Liver (tissue), 8 donors: ENCODE measurements at regions not wholly inside any gene's neighbourhood (a gene's known extent, or its start where the extent isn't known, plus 50 kb on each side); places are given as distances from the start of the nearest gene placed in this dataset.

ENCODE experiments used
- DNase-seq: peaks from one replicate; pipeline ENCODE4 v3.0.0-alpha.2; 2017; ENCODE audit warnings: low spot score
- H3K27ac ChIP-seq, 2 donors: one replicate each; pipeline ENCODE4 v1.7.0; 2013; ENCODE audit warnings: inconsistent platforms in 2 of 2, low read length in 2 of 2, control low read depth in 1 of 2, low read depth in 1 of 2, mild to moderate bottlenecking in 1 of 2
- H3K27me3 ChIP-seq, 4 donors: one replicate each; pipeline versions ENCODE4 v1.6.1 to v1.7.0; 2013; ENCODE audit warnings: low read length in 3 of 4, inconsistent platforms in 1 of 4, mild to moderate bottlenecking in 1 of 4, moderate library complexity in 1 of 4; ENCODE audit not compliant: control insufficient read depth in 4 of 4, insufficient read depth in 4 of 4
- H3K36me3 ChIP-seq, 4 donors: one replicate each; pipeline versions ENCODE4 v1.6.1 to v1.7.0; 2013; ENCODE audit warnings: low read length in 3 of 4, mild to moderate bottlenecking in 3 of 4, low read depth in 1 of 4, moderate library complexity in 1 of 4; ENCODE audit not compliant: control insufficient read depth in 4 of 4, insufficient read depth in 3 of 4
- H3K4me1 ChIP-seq, 4 donors: one replicate each; pipeline versions ENCODE4 v1.6.1 to v1.7.0; 2013; ENCODE audit warnings: low read length in 3 of 4, mild to moderate bottlenecking in 3 of 4, moderate library complexity in 1 of 4; ENCODE audit not compliant: control insufficient read depth in 4 of 4, insufficient read depth in 4 of 4
- H3K4me3 ChIP-seq, 3 donors: one replicate each; pipeline versions ENCODE4 v1.6.1 to v1.7.0; 2013; ENCODE audit warnings: low read length in 3 of 3, control low read depth in 1 of 3, low read depth in 1 of 3, mild to moderate bottlenecking in 1 of 3
- H3K9ac ChIP-seq, 2 donors: one replicate each; pipeline ENCODE4 v1.7.0; 2013; ENCODE audit warnings: low read length in 2 of 2, mild to moderate bottlenecking in 2 of 2, moderate library complexity in 2 of 2, control low read depth in 1 of 2, low read depth in 1 of 2
- H3K9me3 ChIP-seq, 4 donors: one replicate each; pipeline versions ENCODE4 v1.6.1 to v1.7.0; 2013; ENCODE audit warnings: low read length in 3 of 4; ENCODE audit not compliant: control insufficient read depth in 4 of 4
- EGR1 ChIP-seq, 2 donors: IDR thresholded peaks; 2 replicates each; pipeline ENCODE4 v1.6.1; 2016 to 2018; ENCODE audit warnings: antibody characterized with exemption in 2 of 2, low read depth in 2 of 2
- FOXA1 ChIP-seq: IDR thresholded peaks from 2 replicates; pipeline ENCODE4 v1.6.1; 2016; ENCODE audit warnings: antibody characterized with exemption
- FOXA2 ChIP-seq: IDR thresholded peaks from 2 replicates; pipeline ENCODE4 v1.6.1; 2016; ENCODE audit warnings: antibody characterized with exemption
- GABPA ChIP-seq, 2 donors: IDR thresholded peaks in 1 of 2; conservative IDR thresholded peaks in 1 of 2; 2 replicates each; pipeline ENCODE4 v1.6.1; 2016; ENCODE audit warnings: antibody characterized with exemption in 2 of 2, mild to moderate bottlenecking in 1 of 2, moderate library complexity in 1 of 2
- HNF4A ChIP-seq, 2 donors: conservative IDR thresholded peaks; 2 replicates each; pipeline ENCODE4 v1.6.1; 2016; ENCODE audit warnings: antibody characterized with exemption in 2 of 2, mild to moderate bottlenecking in 2 of 2
- HNF4G ChIP-seq: IDR thresholded peaks from 2 replicates; pipeline ENCODE4 v1.6.1; 2016; ENCODE audit warnings: antibody characterized with exemption
- NR2F2 ChIP-seq: IDR thresholded peaks from 2 replicates; pipeline ENCODE4 v1.6.1; 2016; ENCODE audit warnings: antibody characterized with exemption
- RAD21 ChIP-seq, 2 donors: IDR thresholded peaks; 2 replicates each; pipeline ENCODE4 v1.6.1; 2016; ENCODE audit warnings: antibody characterized with exemption in 2 of 2, mild to moderate bottlenecking in 2 of 2
- RXRA ChIP-seq, 2 donors: IDR thresholded peaks; 2 replicates each; pipeline ENCODE4 v1.6.1; 2017 to 2018; ENCODE audit warnings: antibody characterized with exemption in 2 of 2, mild to moderate bottlenecking in 1 of 2
- SP1 ChIP-seq: IDR thresholded peaks from 2 replicates; pipeline ENCODE4 v1.6.1; 2018; ENCODE audit warnings: antibody characterized with exemption, mild to moderate bottlenecking
- TAF1 ChIP-seq: conservative IDR thresholded peaks from 2 replicates; pipeline ENCODE4 v1.6.1; 2016; ENCODE audit warnings: antibody characterized with exemption, mild to moderate bottlenecking
- YY1 ChIP-seq: IDR thresholded peaks from 2 replicates; pipeline ENCODE4 v1.6.1; 2016; ENCODE audit warnings: antibody characterized with exemption, mild to moderate bottlenecking
- WGBS: extraction: QIAGEN DNeasy Blood & Tissue Kit; methylation state at CpG from one replicate; pipeline ENCODE4 v1.1.7; 2013; 5-methylcytosine and 5-hydroxymethylcytosine counted together
- TF ChIP-seq, protein P1 (sequence below): fragments of 150-350 bp; IDR thresholded peaks from 2 replicates; pipeline ENCODE4 v1.5.1; 2017; ENCODE audit warnings: improper control_type of control experiment, low read depth, low read length; ENCODE audit not compliant: missing input control
- TF ChIP-seq, protein P2 (sequence below): IDR thresholded peaks from 2 replicates; pipeline ENCODE4 v1.6.1; 2016; ENCODE audit warnings: antibody characterized with exemption
- TF ChIP-seq, protein P3 (sequence below): IDR thresholded peaks from 2 replicates; pipeline ENCODE4 v1.6.1; 2016; ENCODE audit warnings: antibody characterized with exemption
- TF ChIP-seq, protein P4 (sequence below): IDR thresholded peaks from 2 replicates; pipeline ENCODE4 v1.6.1; 2016; ENCODE audit warnings: antibody characterized with exemption
- TF ChIP-seq, protein P5 (sequence below): IDR thresholded peaks from 2 replicates; pipeline ENCODE4 v1.6.1; 2016; ENCODE audit warnings: antibody characterized with exemption, mild to moderate bottlenecking
- donor health status: healthy.
- donor health status: healthy.
- donor health status: healthy.
- donor health status: healthy.
- donor health status: healthy.

DNA sequence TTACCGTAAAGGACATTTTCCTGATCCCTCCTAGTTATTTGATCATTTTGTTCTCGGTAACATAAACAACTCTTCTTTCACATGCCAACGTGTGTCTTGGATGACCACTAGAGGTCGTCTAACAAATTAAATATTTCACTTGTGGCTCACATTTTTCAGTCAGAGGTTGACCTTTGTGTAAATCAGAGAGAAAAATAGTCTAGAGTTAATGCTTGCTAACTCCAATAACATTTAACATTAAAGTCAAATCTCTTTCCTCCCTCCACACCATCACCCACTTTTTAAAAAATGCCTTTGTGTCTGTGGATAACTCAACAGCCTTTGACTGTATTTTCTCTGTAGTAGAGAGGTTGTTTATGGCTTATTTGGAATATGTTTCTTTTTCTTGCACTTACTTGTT lies 220.5 kb upstream of the B3GALT2 start:
- Histone ChIP-seq H3K9me3 (no peaks in the 10 kb centered on the region), H3K27me3 (no peaks in the 10 kb centered on the region), H3K4me1 (peaks cover 0 to 7% (median 2%) of the 10 kb centered on the region in 4 donors), H3K9ac (no peak overlapping the region), H3K36me3 (no peaks in the 10 kb centered on the region), H3K4me3 (no peak overlapping the region), H3K27ac (no peak overlapping the region)
- 2% methylated on average over 4 of the region's 4 CpGs for WGBS
- no peak for DNase-seq
- TF ChIP-seq HNF4A (conservative IDR thresholded peaks at IDR 0.05) (no peak), RAD21 (IDR thresholded peaks at IDR 0.05) (peak; percentile 85 to 89), RXRA (IDR thresholded peaks at IDR 0.05) (peak in 1 of 2 donors; percentile 35), NR2F2 (peak; percentile 77)
- TF ChIP-seq, protein P1, sequence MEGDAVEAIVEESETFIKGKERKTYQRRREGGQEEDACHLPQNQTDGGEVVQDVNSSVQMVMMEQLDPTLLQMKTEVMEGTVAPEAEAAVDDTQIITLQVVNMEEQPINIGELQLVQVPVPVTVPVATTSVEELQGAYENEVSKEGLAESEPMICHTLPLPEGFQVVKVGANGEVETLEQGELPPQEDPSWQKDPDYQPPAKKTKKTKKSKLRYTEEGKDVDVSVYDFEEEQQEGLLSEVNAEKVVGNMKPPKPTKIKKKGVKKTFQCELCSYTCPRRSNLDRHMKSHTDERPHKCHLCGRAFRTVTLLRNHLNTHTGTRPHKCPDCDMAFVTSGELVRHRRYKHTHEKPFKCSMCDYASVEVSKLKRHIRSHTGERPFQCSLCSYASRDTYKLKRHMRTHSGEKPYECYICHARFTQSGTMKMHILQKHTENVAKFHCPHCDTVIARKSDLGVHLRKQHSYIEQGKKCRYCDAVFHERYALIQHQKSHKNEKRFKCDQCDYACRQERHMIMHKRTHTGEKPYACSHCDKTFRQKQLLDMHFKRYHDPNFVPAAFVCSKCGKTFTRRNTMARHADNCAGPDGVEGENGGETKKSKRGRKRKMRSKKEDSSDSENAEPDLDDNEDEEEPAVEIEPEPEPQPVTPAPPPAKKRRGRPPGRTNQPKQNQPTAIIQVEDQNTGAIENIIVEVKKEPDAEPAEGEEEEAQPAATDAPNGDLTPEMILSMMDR = peak; percentile 81

DNA sequence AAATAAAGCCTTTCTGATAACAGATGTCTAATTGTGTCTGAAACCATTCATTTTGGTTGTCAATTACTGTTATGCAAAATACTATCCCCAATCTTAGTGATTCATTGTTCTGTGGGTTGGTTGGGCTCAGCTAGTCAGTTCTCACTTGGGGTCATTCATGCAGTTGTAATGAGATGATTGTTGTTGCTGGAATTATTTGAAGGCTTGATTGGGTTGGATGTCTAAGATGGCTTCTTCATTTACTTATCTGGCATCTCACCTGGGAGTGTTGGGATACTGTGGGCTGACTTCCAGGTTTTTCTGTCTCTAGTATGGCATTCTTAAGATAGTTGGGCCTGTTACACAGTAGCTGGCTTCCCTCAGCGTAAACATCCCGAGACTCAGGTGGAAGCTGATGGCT lies 217.8 kb upstream of the B3GALT2 start:
- TF ChIP-seq EGR1 (IDR thresholded peaks at IDR 0.05; ENCODE audit: low read depth in 2 of 2) = no peak
- TF ChIP-seq SP1 = no peak
- TF ChIP-seq TAF1 = no peak
- TF ChIP-seq, protein P2, sequence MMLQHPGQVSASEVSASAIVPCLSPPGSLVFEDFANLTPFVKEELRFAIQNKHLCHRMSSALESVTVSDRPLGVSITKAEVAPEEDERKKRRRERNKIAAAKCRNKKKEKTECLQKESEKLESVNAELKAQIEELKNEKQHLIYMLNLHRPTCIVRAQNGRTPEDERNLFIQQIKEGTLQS = no peak
- TF ChIP-seq RAD21 (IDR thresholded peaks at IDR 0.05) = no peak
- TF ChIP-seq, protein P3, sequence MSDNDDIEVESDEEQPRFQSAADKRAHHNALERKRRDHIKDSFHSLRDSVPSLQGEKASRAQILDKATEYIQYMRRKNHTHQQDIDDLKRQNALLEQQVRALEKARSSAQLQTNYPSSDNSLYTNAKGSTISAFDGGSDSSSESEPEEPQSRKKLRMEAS = no peak
- no peaks in the 10 kb centered on the region for H3K27me3 ChIP-seq
- no peak for DNase-seq
- H3K9ac ChIP-seq = no peak overlapping the region
- peaks cover 0 to 7% (median 2%) of the 10 kb centered on the region in 4 donors for H3K4me1 ChIP-seq
- 99% methylated on average over 2 of the region's 2 CpGs for WGBS
- H3K36me3 ChIP-seq = no peaks in the 10 kb centered on the region
- no peak overlapping the region for H3K27ac ChIP-seq
- H3K4me3 ChIP-seq = no peak overlapping the region
- H3K9me3 ChIP-seq = no peaks in the 10 kb centered on the region

DNA sequence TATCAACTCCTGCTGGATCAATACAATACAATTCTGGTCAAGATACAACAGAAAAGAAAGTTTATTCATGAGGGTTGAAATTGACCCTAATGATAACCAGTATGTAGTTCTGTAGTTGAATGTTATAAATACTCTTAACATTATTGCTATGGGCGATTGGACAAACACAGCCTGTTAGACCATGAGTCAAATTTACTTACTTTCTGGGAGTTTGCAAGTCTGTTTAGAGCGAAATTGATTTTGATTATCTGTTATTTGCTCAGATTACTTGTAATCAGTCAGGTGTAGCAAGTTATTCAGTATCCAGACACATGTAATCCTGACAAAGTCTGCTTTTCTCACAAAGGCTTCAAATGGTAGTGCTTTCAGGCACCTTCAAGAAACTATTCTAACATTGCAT lies 216.6 kb upstream of the B3GALT2 start:
- DNase-seq = no peak
- Histone ChIP-seq H3K27me3 (no peaks in the 10 kb centered on the region), H3K27ac (no peak overlapping the region), H3K36me3 (no peaks in the 10 kb centered on the region), H3K4me1 (peaks cover 0 to 7% (median 2%) of the 10 kb centered on the region in 4 donors), H3K4me3 (no peak overlapping the region), H3K9me3 (no peaks in the 10 kb centered on the region), H3K9ac (no peak overlapping the region)
- TF ChIP-seq FOXA2 (no peak), HNF4A (conservative IDR thresholded peaks at IDR 0.05) (peak; percentile 14 to 17), RAD21 (IDR thresholded peaks at IDR 0.05) (peak in 1 of 2 donors; percentile 9)
- WGBS = 37% methylated on average over 2 of the region's 2 CpGs

DNA sequence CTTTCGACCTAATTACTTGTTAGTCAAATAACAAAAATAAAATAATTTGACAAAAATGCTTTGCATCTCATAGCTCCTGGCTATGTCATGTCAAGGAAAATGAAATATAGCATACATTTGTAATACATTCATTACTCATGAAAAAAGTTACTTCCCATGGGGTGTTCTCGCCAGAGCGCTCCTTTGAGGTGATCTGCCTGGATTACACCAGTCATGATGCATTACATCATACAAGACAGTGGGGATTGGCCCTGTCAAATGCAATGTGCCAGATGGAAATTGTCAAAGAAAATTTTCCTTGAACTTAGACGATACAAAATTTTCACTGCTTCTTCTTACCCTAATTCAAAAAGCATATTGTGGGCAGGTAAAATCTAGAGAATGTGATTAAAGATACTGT lies 215.6 kb upstream of the B3GALT2 start:
- 95% methylated on average over 4 of the region's 4 CpGs for WGBS
- H3K9ac ChIP-seq = no peak overlapping the region
- H3K4me3 ChIP-seq = no peak overlapping the region
- H3K9me3 ChIP-seq = no peaks in the 10 kb centered on the region
- no peak overlapping the region for H3K27ac ChIP-seq
- DNase-seq = no peak
- H3K36me3 ChIP-seq = no peaks in the 10 kb centered on the region
- no peaks in the 10 kb centered on the region for H3K27me3 ChIP-seq
- peaks cover 0 to 7% (median 2%) of the 10 kb centered on the region in 4 donors for H3K4me1 ChIP-seq
- TF ChIP-seq, protein P4, sequence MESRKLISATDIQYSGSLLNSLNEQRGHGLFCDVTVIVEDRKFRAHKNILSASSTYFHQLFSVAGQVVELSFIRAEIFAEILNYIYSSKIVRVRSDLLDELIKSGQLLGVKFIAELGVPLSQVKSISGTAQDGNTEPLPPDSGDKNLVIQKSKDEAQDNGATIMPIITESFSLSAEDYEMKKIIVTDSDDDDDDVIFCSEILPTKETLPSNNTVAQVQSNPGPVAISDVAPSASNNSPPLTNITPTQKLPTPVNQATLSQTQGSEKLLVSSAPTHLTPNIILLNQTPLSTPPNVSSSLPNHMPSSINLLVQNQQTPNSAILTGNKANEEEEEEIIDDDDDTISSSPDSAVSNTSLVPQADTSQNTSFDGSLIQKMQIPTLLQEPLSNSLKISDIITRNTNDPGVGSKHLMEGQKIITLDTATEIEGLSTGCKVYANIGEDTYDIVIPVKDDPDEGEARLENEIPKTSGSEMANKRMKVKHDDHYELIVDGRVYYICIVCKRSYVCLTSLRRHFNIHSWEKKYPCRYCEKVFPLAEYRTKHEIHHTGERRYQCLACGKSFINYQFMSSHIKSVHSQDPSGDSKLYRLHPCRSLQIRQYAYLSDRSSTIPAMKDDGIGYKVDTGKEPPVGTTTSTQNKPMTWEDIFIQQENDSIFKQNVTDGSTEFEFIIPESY = no peak
- TF ChIP-seq YY1 = no peak
- TF ChIP-seq HNF4G = no peak
- TF ChIP-seq GABPA (IDR thresholded peaks at IDR 0.05 in 1 of 2, conservative IDR thresholded peaks at IDR 0.05 in 1 of 2) = no peak
- TF ChIP-seq SP1 = no peak
- no peak for TF ChIP-seq FOXA1
- TF ChIP-seq, protein P2 = no peak
- TF ChIP-seq, protein P5, sequence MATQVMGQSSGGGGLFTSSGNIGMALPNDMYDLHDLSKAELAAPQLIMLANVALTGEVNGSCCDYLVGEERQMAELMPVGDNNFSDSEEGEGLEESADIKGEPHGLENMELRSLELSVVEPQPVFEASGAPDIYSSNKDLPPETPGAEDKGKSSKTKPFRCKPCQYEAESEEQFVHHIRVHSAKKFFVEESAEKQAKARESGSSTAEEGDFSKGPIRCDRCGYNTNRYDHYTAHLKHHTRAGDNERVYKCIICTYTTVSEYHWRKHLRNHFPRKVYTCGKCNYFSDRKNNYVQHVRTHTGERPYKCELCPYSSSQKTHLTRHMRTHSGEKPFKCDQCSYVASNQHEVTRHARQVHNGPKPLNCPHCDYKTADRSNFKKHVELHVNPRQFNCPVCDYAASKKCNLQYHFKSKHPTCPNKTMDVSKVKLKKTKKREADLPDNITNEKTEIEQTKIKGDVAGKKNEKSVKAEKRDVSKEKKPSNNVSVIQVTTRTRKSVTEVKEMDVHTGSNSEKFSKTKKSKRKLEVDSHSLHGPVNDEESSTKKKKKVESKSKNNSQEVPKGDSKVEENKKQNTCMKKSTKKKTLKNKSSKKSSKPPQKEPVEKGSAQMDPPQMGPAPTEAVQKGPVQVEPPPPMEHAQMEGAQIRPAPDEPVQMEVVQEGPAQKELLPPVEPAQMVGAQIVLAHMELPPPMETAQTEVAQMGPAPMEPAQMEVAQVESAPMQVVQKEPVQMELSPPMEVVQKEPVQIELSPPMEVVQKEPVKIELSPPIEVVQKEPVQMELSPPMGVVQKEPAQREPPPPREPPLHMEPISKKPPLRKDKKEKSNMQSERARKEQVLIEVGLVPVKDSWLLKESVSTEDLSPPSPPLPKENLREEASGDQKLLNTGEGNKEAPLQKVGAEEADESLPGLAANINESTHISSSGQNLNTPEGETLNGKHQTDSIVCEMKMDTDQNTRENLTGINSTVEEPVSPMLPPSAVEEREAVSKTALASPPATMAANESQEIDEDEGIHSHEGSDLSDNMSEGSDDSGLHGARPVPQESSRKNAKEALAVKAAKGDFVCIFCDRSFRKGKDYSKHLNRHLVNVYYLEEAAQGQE = no peak
